HG03460 (cell line): ENCODE measurements at regions not wholly inside any gene's neighbourhood (a gene's known extent, or its start where the extent isn't known, plus 50 kb on each side); places are given as distances from the start of the nearest gene placed in this dataset.

Source experiments
- ATAC-seq: cut with Tn5 transposase; IDR thresholded peaks from one replicate; pipeline ENCODE4 v1.9.1; 2021; ENCODE audit not compliant: unreplicated experiment

GRCh38 chr2:173584000-173584399, 229.3 kb downstream of the CDCA7 start:
- no peak for ATAC-seq

- no peak for ATAC-seq
These were observed 230.2 kb downstream of the CDCA7 start for GRCh38 chr2:173584676-173585458.

- ATAC-seq = no peak
These were observed 234.3 kb downstream of the CDCA7 start for GRCh38 chr2:173588931-173589369.

- no peak for ATAC-seq
These were observed 235.1 kb downstream of the CDCA7 start for GRCh38 chr2:173589604-173590275.

GRCh38 chr2:173590276-173590861, 235.7 kb downstream of the CDCA7 start:
- ATAC-seq = no peak

- ATAC-seq = no peak
These were observed 238.4 kb downstream of the CDCA7 start for GRCh38 chr2:173593109-173593508.

GRCh38 chr2:173596244-173596643, 241.6 kb downstream of the CDCA7 start:
- no peak for ATAC-seq

- ATAC-seq = no peak
These were observed 243.9 kb downstream of the CDCA7 start for GRCh38 chr2:173598525-173598924.

- no peak for ATAC-seq
These were observed 245.2 kb downstream of the CDCA7 start for GRCh38 chr2:173599821-173600359.

GRCh38 chr2:173602153-173602795, 247.6 kb downstream of the CDCA7 start:
- ATAC-seq = no peak

- no peak for ATAC-seq
These were observed 251.3 kb downstream of the CDCA7 start for GRCh38 chr2:173605994-173606393.

GRCh38 chr2:173606619-173607248, 252.1 kb downstream of the CDCA7 start:
- ATAC-seq = no peak

GRCh38 chr2:173607606-173608311, 253.1 kb downstream of the CDCA7 start:
- ATAC-seq = no peak

GRCh38 chr2:173611121-173611520, 256.4 kb downstream of the CDCA7 start:
- ATAC-seq = no peak

GRCh38 chr2:173612354-173612753, 257.7 kb downstream of the CDCA7 start:
- ATAC-seq = no peak

GRCh38 chr2:173613386-173613785, 258.7 kb downstream of the CDCA7 start:
- ATAC-seq = no peak

GRCh38 chr2:173614265-173614930, 259.7 kb downstream of the CDCA7 start:
- no peak for ATAC-seq

GRCh38 chr2:173623438-173624319, 269.0 kb downstream of the CDCA7 start:
- no peak for ATAC-seq

GRCh38 chr2:173625315-173625714, 270.6 kb downstream of the CDCA7 start:
- ATAC-seq = no peak
